GM12873 (cell line): ENCODE measurements at regions not wholly inside any gene's neighbourhood (a gene's known extent, or its start where the extent isn't known, plus 50 kb on each side); places are given as distances from the start of the nearest gene placed in this dataset.

Experiments
- TF ChIP-seq, protein P1 (sequence below): IDR thresholded peaks from 2 replicates; pipeline ENCODE4 v1.5.1; 2012; ENCODE audit warnings: low read depth, mild to moderate bottlenecking, moderate library complexity, low read length, control low read depth; ENCODE audit not compliant: insufficient read depth; ENCODE audit errors: missing control alignments

DNA sequence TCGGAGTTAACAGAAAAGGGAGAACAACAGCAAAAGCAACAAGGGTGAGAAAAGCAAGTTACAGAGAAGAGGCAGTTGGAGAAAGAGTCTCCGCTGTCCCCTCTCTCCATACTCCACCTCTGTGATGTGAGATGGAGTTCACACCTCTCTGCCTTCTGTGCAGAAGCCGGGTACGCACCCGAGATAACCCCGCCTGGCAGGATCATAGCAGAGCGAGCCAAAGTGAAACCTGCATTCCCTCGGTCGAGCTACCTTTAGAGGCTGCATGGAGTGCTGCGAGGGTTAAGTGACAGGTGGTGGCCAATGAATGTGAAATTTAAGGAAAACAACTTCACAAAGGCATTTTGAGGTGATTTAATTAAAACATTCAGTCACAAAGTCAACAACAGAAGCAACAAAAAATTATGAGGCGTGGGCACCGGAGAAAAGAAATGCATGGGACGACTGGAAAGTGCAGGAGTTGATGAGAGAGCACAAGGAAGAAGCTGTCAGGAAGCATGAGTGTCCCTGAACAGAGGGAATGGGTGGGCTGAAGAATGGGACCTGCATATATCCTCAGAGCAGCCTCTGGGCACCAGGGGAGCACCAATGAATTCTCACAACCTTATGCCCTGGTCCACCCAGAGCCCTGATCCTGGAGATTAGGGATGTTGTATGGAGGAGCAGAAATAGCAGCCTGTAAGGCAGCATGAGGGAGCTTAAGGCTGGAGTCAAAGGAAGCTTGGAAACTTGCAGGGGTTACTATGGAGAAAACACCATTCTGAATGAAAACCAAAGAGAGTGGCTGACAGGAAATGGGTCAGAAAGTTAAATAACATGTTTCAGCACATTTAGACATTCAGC lies 208.3 kb downstream of the EMP1 start:
- TF ChIP-seq, protein P1, sequence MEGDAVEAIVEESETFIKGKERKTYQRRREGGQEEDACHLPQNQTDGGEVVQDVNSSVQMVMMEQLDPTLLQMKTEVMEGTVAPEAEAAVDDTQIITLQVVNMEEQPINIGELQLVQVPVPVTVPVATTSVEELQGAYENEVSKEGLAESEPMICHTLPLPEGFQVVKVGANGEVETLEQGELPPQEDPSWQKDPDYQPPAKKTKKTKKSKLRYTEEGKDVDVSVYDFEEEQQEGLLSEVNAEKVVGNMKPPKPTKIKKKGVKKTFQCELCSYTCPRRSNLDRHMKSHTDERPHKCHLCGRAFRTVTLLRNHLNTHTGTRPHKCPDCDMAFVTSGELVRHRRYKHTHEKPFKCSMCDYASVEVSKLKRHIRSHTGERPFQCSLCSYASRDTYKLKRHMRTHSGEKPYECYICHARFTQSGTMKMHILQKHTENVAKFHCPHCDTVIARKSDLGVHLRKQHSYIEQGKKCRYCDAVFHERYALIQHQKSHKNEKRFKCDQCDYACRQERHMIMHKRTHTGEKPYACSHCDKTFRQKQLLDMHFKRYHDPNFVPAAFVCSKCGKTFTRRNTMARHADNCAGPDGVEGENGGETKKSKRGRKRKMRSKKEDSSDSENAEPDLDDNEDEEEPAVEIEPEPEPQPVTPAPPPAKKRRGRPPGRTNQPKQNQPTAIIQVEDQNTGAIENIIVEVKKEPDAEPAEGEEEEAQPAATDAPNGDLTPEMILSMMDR = no peak

DNA sequence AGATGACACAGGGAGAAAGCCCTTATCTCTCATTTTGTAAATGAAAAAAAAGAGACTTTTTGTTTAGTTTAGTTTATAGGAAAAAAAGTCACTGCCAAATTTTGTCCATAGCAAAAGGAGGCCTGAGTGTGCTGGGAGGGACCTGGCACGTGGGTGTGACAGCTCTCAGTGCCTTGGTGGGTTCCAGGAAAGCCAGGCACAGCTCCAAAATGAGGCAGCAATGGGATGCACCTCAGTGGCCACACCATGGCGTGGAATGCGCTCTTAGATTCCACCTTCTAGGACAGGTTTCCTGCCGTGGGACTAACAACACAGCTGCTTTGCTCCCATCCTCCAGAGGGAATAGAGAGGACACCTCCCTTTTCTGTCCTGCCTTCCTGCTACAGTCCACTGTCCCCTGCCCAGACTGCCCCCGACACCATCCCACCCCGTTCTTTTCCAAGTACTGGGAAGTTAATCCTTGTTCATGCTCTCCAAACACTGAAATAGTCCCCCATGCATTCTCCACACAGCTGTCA lies 207.6 kb downstream of the EMP1 start:
- TF ChIP-seq, protein P1 = no peak

DNA sequence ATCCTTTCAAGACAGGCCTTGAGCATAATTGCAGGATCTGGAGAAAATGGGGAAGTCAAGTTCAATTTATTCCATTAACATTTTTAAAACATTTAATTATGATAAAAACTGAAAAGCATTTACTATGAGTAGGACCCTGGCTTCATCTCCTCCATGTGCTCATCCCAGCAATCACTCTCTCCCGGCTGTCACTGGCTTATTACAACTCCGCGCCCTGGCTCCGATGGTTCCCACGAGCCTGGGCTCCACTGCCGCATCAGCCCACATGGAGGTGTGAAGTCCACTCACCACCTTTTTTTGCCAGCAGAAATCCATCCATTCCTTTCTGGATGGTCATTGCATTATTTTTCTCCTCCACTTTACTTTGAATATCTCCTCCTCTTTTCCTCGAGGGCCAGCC lies 194.4 kb downstream of the EMP1 start:
- TF ChIP-seq, protein P1 = no peak

DNA sequence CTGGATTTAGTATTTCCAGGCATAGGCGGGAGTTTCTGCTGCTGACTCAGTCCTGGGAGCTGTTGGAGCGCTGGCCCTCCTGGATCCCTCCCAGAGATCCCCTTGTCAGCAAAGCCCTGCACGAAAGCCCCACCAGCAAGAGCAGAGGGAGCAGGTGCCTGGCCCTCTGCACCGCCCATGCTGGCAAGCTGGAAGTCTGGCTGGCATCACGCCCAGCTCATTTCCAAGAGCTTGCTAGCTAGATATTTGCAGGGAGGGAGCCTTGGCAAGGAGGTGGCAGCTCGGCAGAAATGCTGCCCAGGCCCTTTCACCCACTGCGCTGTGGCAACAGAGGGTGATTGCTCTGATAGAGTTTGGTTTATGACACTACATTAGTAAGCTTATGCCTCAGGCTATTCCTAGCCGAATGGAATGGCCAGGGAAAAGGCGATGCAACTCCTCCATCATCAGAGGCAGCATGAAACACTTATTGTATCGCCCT lies 193.9 kb downstream of the EMP1 start:
- TF ChIP-seq, protein P1 = no peak

DNA sequence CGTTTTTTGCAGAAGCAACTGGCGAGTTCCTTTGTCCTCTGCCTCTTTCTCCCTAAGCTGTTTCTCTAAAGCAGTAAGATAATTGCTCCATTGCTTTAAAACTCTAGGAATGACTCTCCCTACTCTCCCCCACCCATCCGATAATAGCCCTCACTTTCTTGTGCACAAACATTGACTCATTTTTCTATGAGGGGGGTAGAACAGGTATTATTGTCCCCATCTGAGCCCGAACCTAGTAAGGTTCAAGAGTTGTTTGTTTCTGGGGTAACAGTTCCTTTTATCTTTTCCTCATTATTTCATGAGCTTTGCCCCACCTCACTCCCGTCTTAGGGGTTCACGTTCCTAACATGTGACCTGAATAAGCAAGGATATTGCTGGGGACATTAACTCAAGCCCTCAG lies 190.6 kb downstream of the EMP1 start:
- TF ChIP-seq, protein P1 = no peak

DNA sequence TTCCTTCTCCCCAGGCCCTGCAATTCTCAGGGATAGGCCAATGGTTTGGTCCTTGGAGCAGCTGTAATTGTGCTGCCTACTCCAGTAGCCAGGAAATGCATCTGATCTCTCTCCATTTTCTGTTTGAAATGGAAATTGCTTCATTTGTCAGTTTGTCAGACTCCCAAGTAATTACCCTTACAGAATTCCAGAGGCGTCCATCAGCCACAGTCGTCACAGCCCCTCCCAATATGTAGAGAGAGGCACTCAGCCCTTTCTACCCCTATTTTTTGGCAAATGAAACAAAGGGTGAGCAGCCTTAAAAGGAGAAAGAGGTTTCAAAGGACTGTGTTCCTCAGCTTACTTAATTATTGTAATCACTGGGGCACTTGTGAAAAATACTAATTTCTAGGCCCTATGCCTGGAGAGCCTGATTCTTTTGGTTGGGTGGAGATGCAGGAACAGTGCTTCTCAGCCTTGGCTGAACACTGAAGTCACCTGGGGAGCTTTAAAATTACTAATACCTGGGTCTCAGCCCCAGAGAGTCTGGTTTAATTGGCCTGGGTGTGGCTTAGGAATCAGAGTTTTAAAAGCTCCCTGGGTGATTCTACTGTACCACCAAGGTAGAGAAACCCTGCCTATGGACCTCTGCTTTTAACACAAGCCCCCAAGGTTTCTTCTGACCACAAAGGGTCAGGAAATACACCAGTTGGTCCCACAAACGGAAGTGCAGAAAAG lies 190.0 kb downstream of the EMP1 start:
- TF ChIP-seq, protein P1 = no peak

DNA sequence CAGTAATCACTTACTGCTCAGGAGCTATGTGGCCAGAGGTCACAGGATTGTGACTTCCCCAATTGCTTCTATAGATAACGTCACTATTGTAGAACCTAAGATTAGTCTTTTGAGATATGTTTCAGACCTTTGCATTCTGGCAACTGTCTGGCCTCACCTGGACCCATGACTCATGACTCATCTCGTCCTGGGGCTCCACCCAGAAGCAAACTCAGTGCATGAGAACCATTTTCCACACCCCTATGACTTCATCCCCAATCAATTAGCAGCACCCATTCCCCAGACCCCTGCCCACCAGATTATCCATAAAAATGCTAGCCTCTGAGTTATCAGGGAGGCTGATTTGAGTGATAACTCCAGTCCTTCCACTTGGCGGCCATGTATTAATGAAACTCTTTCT lies 186.9 kb downstream of the EMP1 start:
- TF ChIP-seq, protein P1 = no peak
